ENCODE measurements at regions not wholly inside any gene's neighbourhood (a gene's known extent, or its start where the extent isn't known, plus 50 kb on each side); places are given as distances from the start of the nearest gene placed in this dataset.

DNA sequence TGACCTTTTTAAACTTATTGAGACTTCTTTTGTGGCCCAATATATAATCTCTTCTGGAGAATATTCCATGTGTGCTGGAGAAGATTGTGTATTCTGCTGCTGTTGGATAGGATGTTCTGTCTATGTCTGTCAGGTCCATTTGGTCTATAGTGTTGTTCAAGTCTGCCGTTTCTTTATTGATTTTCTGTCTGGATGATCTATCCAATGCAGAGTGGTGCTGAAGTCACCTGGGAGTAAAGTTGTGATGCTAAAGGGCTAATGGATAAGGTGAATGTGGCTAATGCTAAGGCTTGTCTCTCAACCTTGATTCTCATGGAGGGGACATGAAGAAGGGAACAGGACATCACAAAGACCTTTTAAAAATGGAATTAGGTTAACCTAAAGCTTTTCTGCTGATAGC, 72.0 kb upstream of the AP1S2 start:
- no peak for ATAC-seq
- DNase-seq = no peak
- H3K27me3 Mint-ChIP-seq = peaks cover 19% of the 10 kb centered on the region
- no peaks in the 10 kb centered on the region for H3K36me3 Mint-ChIP-seq
- CTCF ChIA-PET = no interaction called here
- H3K4me3 Mint-ChIP-seq = no peak overlapping the region
- no peak overlapping the region for H3K27ac Mint-ChIP-seq
- H3K9me3 Mint-ChIP-seq (ENCODE audit: low read depth) = no peaks in the 10 kb centered on the region
- H3K4me1 Mint-ChIP-seq = no peaks in the 10 kb centered on the region

DNA sequence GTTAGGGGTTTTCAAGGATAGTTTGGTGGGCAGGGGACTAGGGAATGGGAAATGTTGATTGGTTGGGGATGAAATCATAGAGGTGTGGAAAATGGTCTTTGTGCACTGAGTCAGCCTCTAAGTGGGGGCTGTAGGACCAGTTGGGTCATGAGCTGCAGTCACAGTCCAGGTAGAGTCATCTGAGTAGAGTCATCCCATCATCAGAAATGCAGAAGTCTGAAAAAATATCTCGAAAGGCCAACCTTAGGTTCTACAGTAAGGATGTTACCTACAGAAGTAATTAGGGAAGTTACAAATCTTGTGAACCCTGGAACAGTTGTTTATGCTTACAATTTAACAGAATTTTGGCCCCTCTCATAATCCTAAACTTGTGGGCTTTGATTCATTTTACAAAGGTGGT, 63.4 kb upstream of the AP1S2 start:
- no peaks in the 10 kb centered on the region for H3K9me3 Mint-ChIP-seq (ENCODE audit: low read depth)
- CTCF ChIA-PET = interaction anchor here (1.2 kb wide), 1 partner anchor 13 kb away, joined by 3 read pairs; no protein-coding TSS in a partner anchor
- H3K4me3 Mint-ChIP-seq = no peak overlapping the region
- DNase-seq = no peak
- peaks cover 8% of the 10 kb centered on the region for H3K27me3 Mint-ChIP-seq
- H3K27ac Mint-ChIP-seq = no peak overlapping the region
- H3K4me1 Mint-ChIP-seq = no peaks in the 10 kb centered on the region
- no peaks in the 10 kb centered on the region for H3K36me3 Mint-ChIP-seq
- ATAC-seq = no peak

DNA sequence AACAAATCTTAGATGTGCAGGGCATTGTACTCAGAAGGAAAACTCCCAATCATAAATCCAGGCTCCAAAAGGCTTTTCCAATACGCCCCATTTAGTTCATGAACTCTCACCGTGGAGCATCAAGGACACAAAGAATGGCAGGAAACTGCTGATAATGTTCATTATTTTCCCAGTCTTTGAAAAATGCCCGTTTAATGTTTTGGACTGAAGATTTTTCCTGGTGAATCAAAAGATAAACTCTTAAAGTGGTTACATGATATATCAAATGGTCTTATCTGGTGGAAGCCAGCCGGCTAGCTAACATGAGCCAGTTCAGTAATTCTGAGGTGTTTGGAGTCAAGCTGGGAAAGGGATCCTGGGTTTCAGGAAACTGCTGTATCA, 62.1 kb upstream of the AP1S2 start:
- H3K27ac Mint-ChIP-seq = no peak overlapping the region
- no peaks in the 10 kb centered on the region for H3K4me1 Mint-ChIP-seq
- no peaks in the 10 kb centered on the region for H3K36me3 Mint-ChIP-seq
- no peak for ATAC-seq
- DNase-seq = no peak
- H3K27me3 Mint-ChIP-seq = peaks cover 10% of the 10 kb centered on the region
- CTCF ChIA-PET = interaction anchor here (1.2 kb wide), 1 partner anchor 14 kb away, joined by 3 read pairs; no protein-coding TSS in a partner anchor
- H3K9me3 Mint-ChIP-seq (ENCODE audit: low read depth) = no peaks in the 10 kb centered on the region
- no peak overlapping the region for H3K4me3 Mint-ChIP-seq

DNA sequence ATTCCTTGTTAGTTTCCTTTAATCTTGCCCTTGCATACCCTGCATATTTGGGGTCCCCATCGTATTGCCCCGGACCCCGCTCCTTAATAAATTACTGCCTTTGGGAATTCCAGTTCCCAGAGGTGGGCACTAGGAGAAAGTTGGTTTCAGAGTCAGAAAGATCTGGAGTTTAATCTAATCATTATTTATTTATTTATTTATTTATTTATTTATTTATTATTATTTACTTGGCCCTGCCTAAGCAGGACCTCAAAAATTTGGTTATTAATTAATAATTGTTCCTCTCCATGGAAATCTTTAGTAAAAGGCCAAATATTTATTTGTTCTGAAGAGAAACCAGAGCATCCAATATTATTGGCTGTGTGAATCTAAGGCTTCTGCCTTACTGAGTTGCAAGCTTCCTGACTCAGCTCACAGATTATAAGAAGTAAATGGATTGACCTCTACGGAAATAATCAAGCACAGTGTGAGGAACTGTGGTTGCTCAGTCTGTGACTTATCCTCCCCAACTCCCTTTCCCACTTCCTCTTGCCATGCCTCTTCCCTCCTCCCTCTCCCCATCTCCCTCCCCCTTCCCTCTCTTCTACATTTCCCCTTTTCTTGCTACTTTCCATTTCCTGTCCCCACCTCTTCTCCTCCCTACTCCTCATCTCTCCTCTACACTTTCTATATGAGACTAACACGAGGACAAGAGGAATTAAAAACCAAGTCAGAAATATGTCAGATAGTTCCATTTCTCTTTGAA, 61.5 kb upstream of the AP1S2 start:
- no peak overlapping the region for H3K27ac Mint-ChIP-seq
- ATAC-seq = no peak
- no peak for DNase-seq
- peaks cover 10% of the 10 kb centered on the region for H3K27me3 Mint-ChIP-seq
- H3K9me3 Mint-ChIP-seq (ENCODE audit: low read depth) = no peaks in the 10 kb centered on the region
- no peaks in the 10 kb centered on the region for H3K4me1 Mint-ChIP-seq
- no peak overlapping the region for H3K4me3 Mint-ChIP-seq
- no peaks in the 10 kb centered on the region for H3K36me3 Mint-ChIP-seq
- CTCF ChIA-PET = no interaction called here

DNA sequence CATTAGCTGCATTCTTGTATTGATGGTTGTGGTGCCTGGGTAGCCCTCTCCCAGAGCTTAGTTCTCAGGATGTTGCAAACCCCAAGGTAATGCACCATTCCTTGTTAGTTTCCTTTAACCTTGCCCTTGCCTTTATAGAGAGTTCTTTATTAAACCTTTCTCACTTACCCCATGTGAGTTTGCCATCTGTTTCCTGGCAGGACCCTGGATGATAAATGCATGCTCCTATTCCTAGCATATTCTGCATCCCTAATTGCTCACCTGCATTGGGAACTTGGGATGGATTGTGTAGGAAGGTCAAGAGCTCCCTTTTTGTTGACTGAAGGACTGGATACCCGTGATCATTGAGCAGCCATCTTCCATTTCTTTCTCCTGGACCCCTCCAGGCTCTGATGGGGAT, 59.9 kb upstream of the AP1S2 start:
- Mint-ChIP-seq H3K27ac (no peak overlapping the region), H3K36me3 (no peaks in the 10 kb centered on the region), H3K4me1 (no peaks in the 10 kb centered on the region), H3K27me3 (peaks cover 10% of the 10 kb centered on the region), H3K9me3 (ENCODE audit: low read depth) (no peaks in the 10 kb centered on the region), H3K4me3 (no peak overlapping the region)
- CTCF ChIA-PET = interaction anchor here (0.6 kb wide), 1 partner anchor 557 kb away, joined by 3 read pairs; no protein-coding TSS in a partner anchor
- DNase-seq (no peak), ATAC-seq (no peak)

DNA sequence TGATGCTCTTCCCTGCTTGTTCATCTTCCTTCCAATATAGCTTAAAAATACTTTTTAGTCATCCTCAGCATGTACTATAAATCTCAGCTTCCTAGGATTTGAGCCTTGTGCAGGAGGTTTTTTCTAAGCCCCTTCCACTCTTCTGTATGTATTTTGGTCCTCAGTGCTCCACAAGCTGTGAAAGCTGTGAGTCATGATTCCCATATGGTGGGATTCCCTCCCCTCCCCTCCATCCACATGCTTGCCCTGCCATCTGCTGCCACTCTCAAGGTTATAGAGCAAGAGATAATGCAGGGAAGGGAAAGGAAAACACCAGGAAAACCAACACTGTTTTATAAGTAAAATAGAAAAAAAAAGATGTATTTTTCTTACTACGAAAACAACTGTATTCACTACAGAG, 58.5 kb upstream of the AP1S2 start:
- Mint-ChIP-seq H3K27me3 (peaks cover 10% of the 10 kb centered on the region), H3K4me1 (no peaks in the 10 kb centered on the region), H3K4me3 (no peak overlapping the region), H3K9me3 (ENCODE audit: low read depth) (no peaks in the 10 kb centered on the region), H3K36me3 (no peaks in the 10 kb centered on the region), H3K27ac (no peak overlapping the region)
- CTCF ChIA-PET = no interaction called here
- no peak for ATAC-seq
- no peak for DNase-seq

DNA sequence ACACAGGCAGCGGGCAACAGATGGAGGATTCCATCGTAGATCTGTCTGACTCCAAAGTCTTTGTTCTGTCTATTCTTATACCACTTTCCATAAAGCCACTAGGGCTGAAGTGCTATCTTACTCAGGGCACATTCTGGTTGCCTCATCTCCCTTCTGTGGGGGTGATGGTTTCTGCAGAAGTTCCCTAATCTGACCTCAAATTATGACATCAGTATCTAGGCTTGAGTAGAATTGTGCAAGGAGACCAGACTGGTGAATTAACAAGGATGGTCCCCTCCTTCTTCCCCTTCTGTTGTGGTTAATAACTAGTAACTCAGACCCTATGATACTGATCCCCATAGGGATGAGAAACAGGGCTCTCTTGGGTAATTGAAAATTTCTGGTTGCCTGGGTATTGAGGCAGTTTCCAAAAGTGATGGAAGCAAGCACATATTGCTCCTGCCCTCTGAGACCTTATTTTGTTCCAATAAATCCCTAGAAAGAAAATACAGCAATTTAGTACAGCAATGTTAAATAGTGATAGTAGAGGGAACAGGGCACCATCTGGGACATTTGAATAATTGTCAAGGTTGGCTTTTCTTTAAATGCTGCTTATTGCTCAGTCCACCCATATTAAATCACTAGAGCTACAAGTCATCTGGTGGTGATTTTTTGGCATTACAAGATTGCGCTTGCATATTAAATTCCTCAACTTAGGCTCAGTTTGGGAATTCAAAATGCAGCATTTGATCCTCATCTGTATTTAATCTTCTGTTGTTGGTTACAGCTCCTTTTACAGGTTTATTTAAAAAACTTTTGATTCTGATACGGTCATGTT, 57.3 kb upstream of the AP1S2 start:
- no peaks in the 10 kb centered on the region for H3K9me3 Mint-ChIP-seq (ENCODE audit: low read depth)
- CTCF ChIA-PET = no interaction called here
- H3K36me3 Mint-ChIP-seq = no peaks in the 10 kb centered on the region
- H3K27ac Mint-ChIP-seq = no peak overlapping the region
- no peak for DNase-seq
- ATAC-seq = no peak
- H3K4me1 Mint-ChIP-seq = no peaks in the 10 kb centered on the region
- no peak overlapping the region for H3K4me3 Mint-ChIP-seq
- peaks cover 7% of the 10 kb centered on the region for H3K27me3 Mint-ChIP-seq

DNA sequence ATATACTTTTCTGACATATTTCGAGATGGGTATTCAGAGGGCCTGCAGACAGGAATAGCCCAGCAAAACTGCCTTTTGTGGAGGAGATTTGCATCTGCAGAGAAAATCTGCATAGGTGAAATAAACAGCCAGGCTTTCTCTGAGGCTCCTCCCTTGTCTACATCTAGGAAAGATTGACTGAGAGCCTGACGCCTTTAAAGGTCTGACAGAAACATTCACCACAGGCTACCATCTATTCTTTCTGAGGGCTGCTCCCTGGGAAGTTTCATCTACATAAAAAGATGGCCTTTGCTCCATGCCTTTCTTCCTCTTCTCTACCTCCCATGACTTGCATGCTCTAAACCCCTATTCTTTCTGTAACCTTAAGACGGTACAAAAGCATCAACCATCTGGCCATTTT, 55.0 kb upstream of the AP1S2 start:
- H3K27ac Mint-ChIP-seq = no peak overlapping the region

DNA sequence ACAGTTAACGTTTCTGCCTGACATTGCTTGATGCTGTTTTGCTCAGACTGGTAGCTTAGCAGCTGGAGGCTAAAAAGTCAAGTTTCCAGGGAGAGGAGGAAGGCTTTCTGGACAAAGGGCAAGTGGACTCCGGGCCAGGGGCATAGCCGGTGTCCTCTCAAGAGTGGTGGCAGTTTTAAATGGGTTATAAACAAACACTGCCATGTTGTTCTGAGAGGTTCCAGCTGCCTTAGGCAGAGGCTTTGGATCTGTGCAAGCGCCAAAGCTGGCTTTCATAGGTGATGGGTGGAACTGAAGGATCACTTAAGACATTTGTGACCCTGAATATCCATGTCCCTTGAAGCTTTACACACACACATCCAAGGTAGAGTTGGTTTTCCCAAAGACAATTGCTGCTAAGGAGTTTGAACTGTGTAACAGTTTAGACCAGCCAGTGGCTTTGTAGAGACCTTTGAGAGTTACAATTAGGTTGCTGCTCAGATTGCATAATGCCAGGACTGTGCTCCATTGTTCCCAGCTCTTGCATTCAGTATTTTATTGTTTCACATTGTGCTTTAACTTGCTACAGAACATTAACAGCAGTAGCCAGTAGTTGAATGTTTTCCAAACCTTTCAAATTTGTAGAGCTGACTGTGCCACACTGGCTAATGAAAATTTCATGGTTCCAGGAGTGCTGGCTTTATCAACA, 54.1 kb upstream of the AP1S2 start:
- ATAC-seq (no peak), DNase-seq (no peak)
- Mint-ChIP-seq H3K27ac (no peak overlapping the region), H3K4me3 (no peak overlapping the region), H3K4me1 (no peaks in the 10 kb centered on the region), H3K27me3 (peaks cover 5% of the 10 kb centered on the region), H3K9me3 (ENCODE audit: low read depth) (no peaks in the 10 kb centered on the region), H3K36me3 (no peaks in the 10 kb centered on the region)
- CTCF ChIA-PET = no interaction called here

More for the DNA sequence above, 55.0 kb upstream of the AP1S2 start:
- Mint-ChIP-seq H3K36me3 (no peaks in the 10 kb centered on the region), H3K4me1 (no peaks in the 10 kb centered on the region), H3K9me3 (ENCODE audit: low read depth) (no peaks in the 10 kb centered on the region), H3K27me3 (peaks cover 5% of the 10 kb centered on the region), H3K4me3 (no peak overlapping the region)
- CTCF ChIA-PET = no interaction called here
- ATAC-seq (no peak), DNase-seq (no peak)

DNA sequence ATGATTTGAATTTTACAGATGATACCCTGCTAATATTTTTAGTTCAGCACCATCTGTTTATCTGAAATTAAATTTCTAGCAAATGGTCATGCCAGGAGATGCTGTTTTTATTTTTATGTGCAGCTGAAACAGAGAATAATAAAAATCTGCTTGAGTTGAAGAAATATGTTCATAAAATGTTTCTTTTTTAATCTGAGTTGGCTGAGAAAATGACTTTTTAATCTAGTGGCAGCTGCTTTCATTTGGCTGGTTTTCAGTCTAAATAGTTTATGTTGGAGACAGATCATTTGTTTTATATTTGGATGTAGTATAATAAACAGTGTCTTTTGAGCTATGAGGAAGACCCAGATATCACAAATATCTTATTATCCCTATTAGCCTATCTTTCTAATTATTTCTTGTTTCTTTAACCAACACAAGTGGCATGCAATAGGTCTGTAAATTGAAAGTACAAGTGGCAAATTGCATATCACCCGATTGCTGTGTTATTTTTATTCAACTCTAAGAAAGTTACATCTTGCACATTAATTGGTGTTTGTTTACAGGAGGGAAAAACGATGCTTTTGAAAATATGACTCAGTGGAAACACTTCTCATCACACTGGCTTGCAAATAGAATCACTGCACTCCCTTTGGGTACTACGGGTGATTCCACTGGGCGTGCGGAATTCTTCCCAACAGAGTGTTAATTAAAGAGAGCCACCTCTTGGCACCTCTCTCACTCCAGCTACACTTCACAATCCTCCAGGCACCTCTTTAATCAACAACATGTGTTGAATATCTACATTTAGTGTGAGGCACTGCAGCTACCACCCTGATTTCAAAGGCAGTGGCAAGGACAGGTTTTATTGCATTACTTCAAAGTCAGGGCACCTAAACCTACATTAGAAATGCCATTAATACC, 51.7 kb upstream of the AP1S2 start:
- Mint-ChIP-seq H3K27ac (no peak overlapping the region), H3K4me3 (no peak overlapping the region), H3K4me1 (no peaks in the 10 kb centered on the region), H3K27me3 (no peaks in the 10 kb centered on the region), H3K36me3 (no peaks in the 10 kb centered on the region), H3K9me3 (ENCODE audit: low read depth) (no peaks in the 10 kb centered on the region)
- no peak for DNase-seq
- CTCF ChIA-PET = no interaction called here
- ATAC-seq = no peak
